ENCODE measurements at regions not wholly inside any gene's neighbourhood (a gene's known extent, or its start where the extent isn't known, plus 50 kb on each side); places are given as distances from the start of the nearest gene placed in this dataset.
"Not testable (repeated sequence)": the region's sequence is repeated elsewhere in the genome, so short reads cannot be mapped to it uniquely, and the experiment has no call there.

DNA sequence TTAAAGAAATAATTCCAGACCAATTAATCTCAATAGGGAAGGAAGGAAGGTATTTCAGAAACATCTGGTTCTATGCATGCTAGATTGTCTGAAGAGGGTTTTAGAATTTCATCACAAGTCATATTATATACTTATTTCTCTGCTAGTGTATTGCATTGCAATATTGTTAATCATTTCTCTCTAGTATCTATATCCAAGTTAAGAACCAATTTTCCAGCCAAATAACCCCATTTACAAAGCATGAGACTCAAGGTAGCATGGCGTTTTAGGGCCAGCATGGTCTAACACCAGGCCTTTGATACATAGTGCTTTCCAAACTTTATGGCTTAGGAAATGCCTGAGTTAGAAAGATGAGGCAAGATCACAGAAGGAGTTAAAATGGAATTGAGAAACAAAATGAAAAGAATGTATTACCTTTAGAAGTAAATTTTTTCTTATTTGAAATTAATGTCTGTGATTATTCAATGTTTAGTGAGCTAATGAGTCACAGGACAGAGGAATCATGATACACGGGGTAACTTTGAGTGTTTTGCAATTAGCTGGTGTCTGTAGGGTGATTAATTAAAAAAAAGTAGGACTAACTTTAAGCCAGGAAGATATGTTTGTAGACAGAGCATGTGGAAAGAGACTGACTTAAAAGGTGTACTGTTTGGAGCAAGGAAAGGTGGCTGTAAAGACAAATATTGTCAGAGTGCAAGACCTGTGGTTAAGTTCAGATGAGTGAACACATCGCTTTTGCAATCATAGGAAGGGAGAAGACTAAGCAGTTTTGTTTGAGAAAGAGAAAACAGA, 1006.2 kb upstream of the CITED2 start:
- Histone ChIP-seq H3K9me3 (ENCODE audit: control insufficient read depth, insufficient read depth, low read depth, low read length) (peaks cover 19% of the 10 kb centered on the region), H3K4me1 (ENCODE audit: control insufficient read depth, insufficient read depth, low read length) (no peaks in the 10 kb centered on the region), H3K9ac (ENCODE audit: low read length) (no peak overlapping the region), H3K27ac (ENCODE audit: low read depth, low read length) (no peak overlapping the region), H3K4me3 (ENCODE audit: low read depth, low read length) (no peak overlapping the region), H3K36me3 (ENCODE audit: control insufficient read depth, insufficient read depth, low read length) (no peaks in the 10 kb centered on the region), H3K27me3 (ENCODE audit: control insufficient read depth, insufficient read depth, low read length) (no peaks in the 10 kb centered on the region)

DNA sequence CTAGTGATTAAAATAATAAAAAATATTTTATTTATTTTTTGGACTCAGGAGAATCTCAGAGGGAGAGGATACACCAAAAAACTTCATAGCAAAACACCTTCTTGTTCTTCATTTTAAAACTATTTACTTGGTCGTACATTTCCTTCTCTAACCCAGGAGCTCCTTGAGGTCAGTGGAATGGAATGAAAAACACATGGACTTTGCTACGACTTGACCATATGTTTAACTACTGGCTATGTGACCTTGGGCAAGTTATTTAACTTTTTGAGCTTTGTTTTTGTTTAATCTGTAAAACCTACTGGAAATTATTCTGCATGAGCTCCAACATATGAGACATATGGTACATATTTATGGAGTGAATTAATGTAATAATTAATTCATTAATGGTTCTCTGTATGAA, 1005.5 kb upstream of the CITED2 start:
- H3K27ac ChIP-seq (ENCODE audit: low read depth, low read length) = no peak overlapping the region
- H3K9ac ChIP-seq (ENCODE audit: low read length) = no peak overlapping the region
- no peaks in the 10 kb centered on the region for H3K36me3 ChIP-seq (ENCODE audit: control insufficient read depth, insufficient read depth, low read length)
- H3K4me1 ChIP-seq (ENCODE audit: control insufficient read depth, insufficient read depth, low read length) = no peaks in the 10 kb centered on the region
- peaks cover 16% of the 10 kb centered on the region for H3K9me3 ChIP-seq (ENCODE audit: control insufficient read depth, insufficient read depth, low read depth, low read length)
- no peak overlapping the region for H3K4me3 ChIP-seq (ENCODE audit: low read depth, low read length)
- no peaks in the 10 kb centered on the region for H3K27me3 ChIP-seq (ENCODE audit: control insufficient read depth, insufficient read depth, low read length)

DNA sequence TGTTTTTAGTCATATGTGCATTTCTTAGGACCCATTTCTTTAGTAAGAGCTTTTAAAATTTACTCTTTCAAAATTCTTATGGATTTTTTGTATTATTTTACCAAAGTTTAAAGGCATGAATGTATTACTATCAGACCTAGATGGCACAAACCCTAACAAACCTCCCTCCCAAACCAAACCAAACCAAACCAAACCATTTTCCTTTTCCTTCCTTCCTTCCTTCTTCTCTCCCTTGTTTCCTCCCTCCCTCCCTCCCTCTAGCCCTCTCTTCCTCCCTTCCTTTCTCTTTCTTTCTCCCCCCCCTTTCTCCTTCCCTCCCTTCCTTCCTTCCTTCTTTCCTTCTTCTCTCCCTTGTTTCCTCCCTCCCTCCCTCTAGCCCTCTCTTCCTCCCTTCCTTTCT, 1001.8 kb upstream of the CITED2 start:
- no peak overlapping the region for H3K4me3 ChIP-seq (ENCODE audit: low read depth, low read length)
- H3K36me3 ChIP-seq (ENCODE audit: control insufficient read depth, insufficient read depth, low read length) = no peaks in the 10 kb centered on the region
- no peak overlapping the region for H3K9ac ChIP-seq (ENCODE audit: low read length)

DNA sequence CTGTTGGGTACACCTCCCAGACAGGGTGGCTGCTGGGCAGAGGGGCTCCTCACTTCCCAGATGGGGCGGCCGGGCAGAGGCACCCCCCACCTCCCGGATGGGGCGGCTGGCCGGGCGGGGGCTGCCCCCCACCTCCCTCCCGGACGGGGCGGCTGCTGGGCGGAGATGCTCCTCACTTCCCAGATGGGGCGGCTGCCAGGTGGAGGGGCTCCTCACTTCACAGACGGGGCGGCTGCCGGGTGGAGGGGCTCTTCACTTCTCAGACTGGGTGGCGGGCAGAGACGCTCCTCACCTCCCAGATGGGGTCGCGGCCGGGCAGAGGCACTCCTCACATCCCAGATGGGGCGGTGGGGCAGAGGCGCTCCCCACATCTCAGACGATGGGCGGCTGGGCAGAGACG, 999.3 kb upstream of the CITED2 start:
- not testable (repeated sequence) for H3K4me1 ChIP-seq (ENCODE audit: control insufficient read depth, insufficient read depth, low read length); H3K4me3 ChIP-seq (ENCODE audit: low read depth, low read length); H3K27me3 ChIP-seq (ENCODE audit: control insufficient read depth, insufficient read depth, low read length); H3K27ac ChIP-seq (ENCODE audit: low read depth, low read length); H3K36me3 ChIP-seq (ENCODE audit: control insufficient read depth, insufficient read depth, low read length); H3K9me3 ChIP-seq (ENCODE audit: control insufficient read depth, insufficient read depth, low read depth, low read length); H3K9ac ChIP-seq (ENCODE audit: low read length)

More for the DNA sequence above, 1001.8 kb upstream of the CITED2 start:
- Histone ChIP-seq H3K27ac (ENCODE audit: low read depth, low read length) (no peak overlapping the region), H3K27me3 (ENCODE audit: control insufficient read depth, insufficient read depth, low read length) (no peaks in the 10 kb centered on the region), H3K9me3 (ENCODE audit: control insufficient read depth, insufficient read depth, low read depth, low read length) (peaks cover 9% of the 10 kb centered on the region), H3K4me1 (ENCODE audit: control insufficient read depth, insufficient read depth, low read length) (no peaks in the 10 kb centered on the region)

DNA sequence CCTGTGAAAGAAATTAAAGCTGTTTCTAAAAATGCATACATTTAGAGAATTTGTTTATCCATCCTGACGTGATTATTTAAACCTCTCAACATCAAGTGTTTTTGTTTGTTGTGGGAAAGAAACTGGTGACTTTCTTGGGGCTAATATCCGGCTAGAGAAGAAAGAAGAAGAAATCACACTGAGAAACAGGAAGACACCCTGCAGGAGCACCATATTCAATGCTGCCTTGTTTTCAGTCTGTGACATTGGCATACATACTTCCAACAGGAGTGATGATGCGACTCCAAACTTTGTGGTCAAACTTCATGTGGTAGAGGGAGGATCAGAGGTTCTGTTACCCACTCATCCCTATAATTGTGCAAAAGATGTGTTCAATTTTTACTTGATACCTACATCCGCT, 997.6 kb upstream of the CITED2 start:
- Histone ChIP-seq H3K9ac (ENCODE audit: low read length) (no peak overlapping the region), H3K9me3 (ENCODE audit: control insufficient read depth, insufficient read depth, low read depth, low read length) (peaks cover 9% of the 10 kb centered on the region), H3K4me3 (ENCODE audit: low read depth, low read length) (no peak overlapping the region), H3K27me3 (ENCODE audit: control insufficient read depth, insufficient read depth, low read length) (no peaks in the 10 kb centered on the region), H3K36me3 (ENCODE audit: control insufficient read depth, insufficient read depth, low read length) (no peaks in the 10 kb centered on the region), H3K27ac (ENCODE audit: low read depth, low read length) (no peak overlapping the region), H3K4me1 (ENCODE audit: control insufficient read depth, insufficient read depth, low read length) (no peaks in the 10 kb centered on the region)

DNA sequence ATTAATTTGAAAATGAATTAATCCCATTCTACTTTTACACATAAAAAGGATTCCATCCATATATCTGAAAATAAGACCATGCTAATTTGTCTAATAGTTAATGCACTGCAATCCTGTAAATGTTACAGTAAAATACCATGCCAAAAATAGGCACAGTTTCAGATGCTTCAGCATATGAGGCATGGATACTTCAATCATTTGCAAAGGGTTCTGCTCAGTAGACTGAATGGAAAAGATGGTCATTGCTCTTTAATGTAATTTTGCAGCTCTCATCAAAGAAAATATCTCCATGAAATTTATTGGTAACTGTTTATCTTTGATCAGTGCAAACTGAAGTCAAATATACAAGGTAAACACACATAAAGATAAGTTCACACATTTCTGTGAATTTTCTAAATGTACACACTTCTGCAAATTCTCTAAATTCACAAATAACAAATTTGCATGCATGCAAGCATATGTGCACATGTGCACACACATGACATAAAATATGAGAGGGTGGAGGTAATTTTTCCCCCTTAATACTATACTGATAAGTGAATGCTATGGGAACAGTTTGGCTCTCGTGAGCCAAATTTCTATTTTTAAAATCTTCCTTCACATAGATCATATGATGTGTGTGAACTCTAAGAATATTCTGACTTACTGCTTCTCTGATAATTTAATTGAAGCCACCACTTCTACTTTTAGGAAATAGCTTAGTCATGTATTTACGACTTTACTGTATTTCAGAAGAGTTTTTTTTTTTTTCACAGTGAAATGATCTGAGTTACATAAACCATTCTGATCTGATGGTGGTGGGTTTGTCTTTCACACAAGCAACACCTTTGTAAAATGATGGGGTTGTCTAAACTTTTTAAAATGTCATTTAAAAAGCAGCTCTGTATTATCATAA, 996.8 kb upstream of the CITED2 start:
- Histone ChIP-seq H3K9ac (ENCODE audit: low read length) (no peak overlapping the region), H3K9me3 (ENCODE audit: control insufficient read depth, insufficient read depth, low read depth, low read length) (peaks cover 9% of the 10 kb centered on the region), H3K27me3 (ENCODE audit: control insufficient read depth, insufficient read depth, low read length) (no peaks in the 10 kb centered on the region), H3K36me3 (ENCODE audit: control insufficient read depth, insufficient read depth, low read length) (no peaks in the 10 kb centered on the region), H3K27ac (ENCODE audit: low read depth, low read length) (no peak overlapping the region), H3K4me3 (ENCODE audit: low read depth, low read length) (no peak overlapping the region), H3K4me1 (ENCODE audit: control insufficient read depth, insufficient read depth, low read length) (no peaks in the 10 kb centered on the region)

DNA sequence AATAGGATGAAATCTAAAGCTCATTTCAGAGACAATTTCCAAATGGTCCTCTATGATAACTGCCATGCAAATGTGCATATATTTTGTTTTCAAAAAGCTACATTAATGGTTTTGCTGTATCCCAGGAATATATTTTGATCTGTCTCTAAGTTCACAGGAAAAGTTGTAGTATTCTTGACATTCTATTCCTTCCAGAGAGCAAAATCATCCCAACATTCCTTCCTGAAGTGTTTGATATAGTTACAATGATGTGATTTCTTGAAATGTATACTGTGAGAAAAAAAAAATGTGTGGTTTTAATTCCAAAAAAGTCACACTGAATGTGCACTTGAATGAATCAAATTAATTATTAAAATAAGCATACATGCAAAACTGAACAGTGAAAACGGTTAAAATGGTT, 996.0 kb upstream of the CITED2 start:
- H3K27me3 ChIP-seq (ENCODE audit: control insufficient read depth, insufficient read depth, low read length) = no peaks in the 10 kb centered on the region
- no peak overlapping the region for H3K9ac ChIP-seq (ENCODE audit: low read length)
- H3K4me1 ChIP-seq (ENCODE audit: control insufficient read depth, insufficient read depth, low read length) = no peaks in the 10 kb centered on the region
- no peak overlapping the region for H3K4me3 ChIP-seq (ENCODE audit: low read depth, low read length)
- no peaks in the 10 kb centered on the region for H3K36me3 ChIP-seq (ENCODE audit: control insufficient read depth, insufficient read depth, low read length)
- H3K9me3 ChIP-seq (ENCODE audit: control insufficient read depth, insufficient read depth, low read depth, low read length) = peaks cover 10% of the 10 kb centered on the region
- no peak overlapping the region for H3K27ac ChIP-seq (ENCODE audit: low read depth, low read length)

DNA sequence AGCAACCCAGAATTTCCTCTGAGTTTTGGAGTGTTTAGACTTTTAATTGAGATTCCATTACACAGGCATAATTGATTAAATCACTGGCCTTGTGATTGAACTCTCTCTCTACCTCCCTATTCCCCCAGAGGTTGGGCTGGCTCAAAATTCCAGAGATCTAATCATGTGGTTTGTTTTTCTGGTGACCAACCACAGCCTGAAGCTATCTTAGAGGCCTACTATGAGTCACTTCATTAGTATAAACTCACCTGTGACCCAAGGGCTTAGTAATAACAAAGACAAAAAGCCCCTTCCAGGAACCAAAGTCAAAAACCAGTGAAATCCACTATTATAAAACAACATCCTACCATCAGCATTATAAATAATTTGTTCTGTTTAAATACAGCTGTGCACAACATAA, 992.5 kb upstream of the CITED2 start:
- Histone ChIP-seq H3K9ac (ENCODE audit: low read length) (no peak overlapping the region), H3K9me3 (ENCODE audit: control insufficient read depth, insufficient read depth, low read depth, low read length) (peaks cover 30% of the 10 kb centered on the region), H3K27me3 (ENCODE audit: control insufficient read depth, insufficient read depth, low read length) (no peaks in the 10 kb centered on the region), H3K4me1 (ENCODE audit: control insufficient read depth, insufficient read depth, low read length) (no peaks in the 10 kb centered on the region), H3K36me3 (ENCODE audit: control insufficient read depth, insufficient read depth, low read length) (no peaks in the 10 kb centered on the region), H3K4me3 (ENCODE audit: low read depth, low read length) (no peak overlapping the region), H3K27ac (ENCODE audit: low read depth, low read length) (no peak overlapping the region)

DNA sequence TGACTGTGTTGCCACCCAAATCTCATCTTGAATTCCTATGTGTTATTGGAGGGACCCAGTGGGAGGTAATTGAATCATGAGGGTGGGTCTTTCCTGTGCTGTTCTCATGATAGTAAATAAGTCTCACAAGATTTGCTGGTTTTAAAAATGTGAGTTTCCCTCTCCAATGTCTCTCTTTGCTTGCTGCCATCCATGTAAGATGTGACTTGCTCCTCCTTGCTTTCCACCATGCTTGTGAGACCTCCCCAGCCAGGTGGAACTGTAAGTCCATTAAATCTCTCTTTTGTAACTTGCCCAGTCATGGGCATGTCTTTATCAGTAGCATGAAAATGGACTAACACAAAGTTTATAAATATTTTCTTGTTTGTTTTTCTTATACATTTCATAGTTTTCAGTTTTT, 990.5 kb upstream of the CITED2 start:
- Histone ChIP-seq H3K4me3 (ENCODE audit: low read depth, low read length) (no peak overlapping the region), H3K36me3 (ENCODE audit: control insufficient read depth, insufficient read depth, low read length) (no peaks in the 10 kb centered on the region), H3K9ac (ENCODE audit: low read length) (no peak overlapping the region), H3K27ac (ENCODE audit: low read depth, low read length) (no peak overlapping the region), H3K27me3 (ENCODE audit: control insufficient read depth, insufficient read depth, low read length) (no peaks in the 10 kb centered on the region), H3K9me3 (ENCODE audit: control insufficient read depth, insufficient read depth, low read depth, low read length) (peaks cover 30% of the 10 kb centered on the region), H3K4me1 (ENCODE audit: control insufficient read depth, insufficient read depth, low read length) (no peaks in the 10 kb centered on the region)

DNA sequence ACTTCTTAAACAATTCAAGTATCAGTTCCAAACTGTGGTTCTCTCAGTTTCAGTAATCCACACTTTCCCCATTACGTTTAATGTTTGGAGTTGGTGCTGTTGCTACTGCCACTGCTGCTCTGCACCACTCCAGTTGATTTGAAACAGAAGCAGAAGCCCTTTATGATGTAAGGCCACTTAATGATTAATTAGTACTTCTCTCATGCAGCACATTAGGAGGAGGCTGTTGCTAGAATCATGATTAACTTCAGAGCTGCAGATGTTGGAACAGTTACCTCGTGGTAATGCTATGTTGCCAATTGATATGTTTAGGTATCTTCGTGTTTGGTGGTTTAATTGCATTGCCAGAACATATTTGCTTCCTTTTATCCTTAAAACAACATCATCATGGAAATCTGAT, 986.2 kb upstream of the CITED2 start:
- H3K9me3 ChIP-seq (ENCODE audit: control insufficient read depth, insufficient read depth, low read depth, low read length) = peaks cover 30% of the 10 kb centered on the region
- no peak overlapping the region for H3K4me3 ChIP-seq (ENCODE audit: low read depth, low read length)
- no peak overlapping the region for H3K27ac ChIP-seq (ENCODE audit: low read depth, low read length)
- H3K9ac ChIP-seq (ENCODE audit: low read length) = no peak overlapping the region
- no peaks in the 10 kb centered on the region for H3K4me1 ChIP-seq (ENCODE audit: control insufficient read depth, insufficient read depth, low read length)
- no peaks in the 10 kb centered on the region for H3K36me3 ChIP-seq (ENCODE audit: control insufficient read depth, insufficient read depth, low read length)
- no peaks in the 10 kb centered on the region for H3K27me3 ChIP-seq (ENCODE audit: control insufficient read depth, insufficient read depth, low read length)

DNA sequence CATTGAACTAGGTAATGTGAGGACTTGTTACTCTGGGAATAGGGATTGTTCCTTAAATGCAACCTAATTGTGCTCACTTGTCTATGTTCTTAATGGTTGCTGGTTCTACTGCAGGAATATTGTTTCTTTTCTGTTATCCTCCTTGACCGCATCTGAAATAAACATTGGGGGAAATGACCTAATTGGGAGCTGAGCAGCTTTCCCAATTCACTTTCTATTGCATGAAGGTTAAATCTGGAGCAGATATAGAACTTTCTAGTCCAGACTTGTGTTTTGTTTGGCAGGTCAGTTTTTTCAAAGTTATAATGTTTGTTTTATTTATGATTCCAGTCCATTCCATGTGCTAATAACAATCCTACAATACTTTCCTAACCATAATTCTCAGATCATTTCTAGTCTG, 981.0 kb upstream of the CITED2 start:
- H3K27ac ChIP-seq (ENCODE audit: low read depth, low read length) = no peak overlapping the region
- no peaks in the 10 kb centered on the region for H3K9me3 ChIP-seq (ENCODE audit: control insufficient read depth, insufficient read depth, low read depth, low read length)
- H3K4me3 ChIP-seq (ENCODE audit: low read depth, low read length) = no peak overlapping the region
- H3K27me3 ChIP-seq (ENCODE audit: control insufficient read depth, insufficient read depth, low read length) = no peaks in the 10 kb centered on the region
- no peak overlapping the region for H3K9ac ChIP-seq (ENCODE audit: low read length)
- no peaks in the 10 kb centered on the region for H3K36me3 ChIP-seq (ENCODE audit: control insufficient read depth, insufficient read depth, low read length)
- peaks cover 6% of the 10 kb centered on the region; the same call in 1 of the 2 replicates for H3K4me1 ChIP-seq (ENCODE audit: control insufficient read depth, insufficient read depth, low read length)
